ENCODE measurements at regions not wholly inside any gene's neighbourhood (a gene's known extent, or its start where the extent isn't known, plus 50 kb on each side); places are given as distances from the start of the nearest gene placed in this dataset.

GRCh38 chr13:58119804-58120203 lies 488.3 kb downstream of the PCDH17 start:
- no peak overlapping the region for H3K4me3 Mint-ChIP-seq (ENCODE audit: unreplicated experiment)
- H3K4me1 Mint-ChIP-seq (ENCODE audit: unreplicated experiment) = no peaks in the 10 kb centered on the region
- H3K27me3 Mint-ChIP-seq (ENCODE audit: unreplicated experiment) = no peaks in the 10 kb centered on the region
- TF ChIP-seq CTCF (IDR thresholded peaks at IDR 0.05; ENCODE audit: unreplicated experiment) = no peak
- no peaks in the 10 kb centered on the region for H3K9me3 Mint-ChIP-seq (ENCODE audit: unreplicated experiment)
- no peak overlapping the region for H3K27ac Mint-ChIP-seq (ENCODE audit: unreplicated experiment)
- H3K36me3 Mint-ChIP-seq (ENCODE audit: low read depth, unreplicated experiment) = no peaks in the 10 kb centered on the region
- DNase-seq (ENCODE audit: low spot score) = no peak

GRCh38 chr13:58126496-58126895 lies 495.0 kb downstream of the PCDH17 start:
- no peak for TF ChIP-seq CTCF (IDR thresholded peaks at IDR 0.05; ENCODE audit: unreplicated experiment)
- H3K27ac Mint-ChIP-seq (ENCODE audit: unreplicated experiment) = no peak overlapping the region
- H3K36me3 Mint-ChIP-seq (ENCODE audit: low read depth, unreplicated experiment) = no peaks in the 10 kb centered on the region
- no peaks in the 10 kb centered on the region for H3K4me1 Mint-ChIP-seq (ENCODE audit: unreplicated experiment)
- DNase-seq (ENCODE audit: low spot score) = no peak
- H3K9me3 Mint-ChIP-seq (ENCODE audit: unreplicated experiment) = no peaks in the 10 kb centered on the region
- no peaks in the 10 kb centered on the region for H3K27me3 Mint-ChIP-seq (ENCODE audit: unreplicated experiment)
- no peak overlapping the region for H3K4me3 Mint-ChIP-seq (ENCODE audit: unreplicated experiment)

GRCh38 chr13:58134012-58134411 lies 502.5 kb downstream of the PCDH17 start:
- Mint-ChIP-seq H3K4me3 (ENCODE audit: unreplicated experiment) (no peak overlapping the region), H3K27ac (ENCODE audit: unreplicated experiment) (no peak overlapping the region), H3K36me3 (ENCODE audit: low read depth, unreplicated experiment) (no peaks in the 10 kb centered on the region), H3K4me1 (ENCODE audit: unreplicated experiment) (no peaks in the 10 kb centered on the region), H3K9me3 (ENCODE audit: unreplicated experiment) (no peaks in the 10 kb centered on the region), H3K27me3 (ENCODE audit: unreplicated experiment) (no peaks in the 10 kb centered on the region)
- no peak for TF ChIP-seq CTCF (IDR thresholded peaks at IDR 0.05; ENCODE audit: unreplicated experiment)
- DNase-seq (ENCODE audit: low spot score) = no peak

- H3K9me3 Mint-ChIP-seq (ENCODE audit: unreplicated experiment) = no peaks in the 10 kb centered on the region
- no peaks in the 10 kb centered on the region for H3K36me3 Mint-ChIP-seq (ENCODE audit: low read depth, unreplicated experiment)
- no peak overlapping the region for H3K27ac Mint-ChIP-seq (ENCODE audit: unreplicated experiment)
- no peak for DNase-seq (ENCODE audit: low spot score)
- H3K4me3 Mint-ChIP-seq (ENCODE audit: unreplicated experiment) = no peak overlapping the region
- no peaks in the 10 kb centered on the region for H3K27me3 Mint-ChIP-seq (ENCODE audit: unreplicated experiment)
- TF ChIP-seq CTCF (IDR thresholded peaks at IDR 0.05; ENCODE audit: unreplicated experiment) = no peak
- H3K4me1 Mint-ChIP-seq (ENCODE audit: unreplicated experiment) = no peaks in the 10 kb centered on the region
These were observed 503.0 kb downstream of the PCDH17 start for GRCh38 chr13:58134525-58134924.

- H3K4me3 Mint-ChIP-seq (ENCODE audit: unreplicated experiment) = no peak overlapping the region
- no peaks in the 10 kb centered on the region for H3K9me3 Mint-ChIP-seq (ENCODE audit: unreplicated experiment)
- no peaks in the 10 kb centered on the region for H3K36me3 Mint-ChIP-seq (ENCODE audit: low read depth, unreplicated experiment)
- no peak for DNase-seq (ENCODE audit: low spot score)
- no peaks in the 10 kb centered on the region for H3K4me1 Mint-ChIP-seq (ENCODE audit: unreplicated experiment)
- H3K27me3 Mint-ChIP-seq (ENCODE audit: unreplicated experiment) = peaks cover 3% of the 10 kb centered on the region
- TF ChIP-seq CTCF (IDR thresholded peaks at IDR 0.05; ENCODE audit: unreplicated experiment) = no peak
- no peak overlapping the region for H3K27ac Mint-ChIP-seq (ENCODE audit: unreplicated experiment)
These were observed 511.4 kb downstream of the PCDH17 start for GRCh38 chr13:58142952-58143351.

All from endothelial cell (in vitro differentiated cells).